ENCODE measurements at regions not wholly inside any gene's neighbourhood (a gene's known extent, or its start where the extent isn't known, plus 50 kb on each side); places are given as distances from the start of the nearest gene placed in this dataset.

- no peak for TF ChIP-seq CTCF (conservative IDR thresholded peaks at IDR 0.05; ENCODE audit: low read depth, low read length)
- no peak for TF ChIP-seq SMC3 (IDR thresholded peaks at IDR 0.05; ENCODE audit: low read depth, low read length)
- no peak for TF ChIP-seq POLR2A (IDR thresholded peaks at IDR 0.05; ENCODE audit: low read depth, low read length)
- no peak for TF ChIP-seq RAD21 (IDR thresholded peaks at IDR 0.05; ENCODE audit: low read length)
- TF ChIP-seq USF2 (IDR thresholded peaks at IDR 0.05; ENCODE audit: low read depth, low read length) = no peak
- no peak for TF ChIP-seq FOS (IDR thresholded peaks at IDR 0.05; ENCODE audit: low read depth, low read length)
- no peak for TF ChIP-seq RCOR1 (IDR thresholded peaks at IDR 0.05; ENCODE audit: insufficient replicate concordance, low read length)
- TF ChIP-seq MXI1 (IDR thresholded peaks at IDR 0.05; ENCODE audit: borderline replicate concordance, low read depth, low read length) = no peak
- TF ChIP-seq NFE2L2 (IDR thresholded peaks at IDR 0.05; ENCODE audit: low read depth, low read length) = no peak
- no peak for TF ChIP-seq BHLHE40 (IDR thresholded peaks at IDR 0.05; ENCODE audit: low read depth, low read length)
- TF ChIP-seq MAFK (IDR thresholded peaks at IDR 0.05; ENCODE audit: low read depth, low read length) = no peak
Observed at GRCh38 chr11:104320956-104321355, 157.0 kb upstream of the PDGFD start.

Data from IMR-90 (cell line).